ENCODE measurements at regions not wholly inside any gene's neighbourhood (a gene's known extent, or its start where the extent isn't known, plus 50 kb on each side); places are given as distances from the start of the nearest gene placed in this dataset.
"Not testable (repeated sequence)": the region's sequence is repeated elsewhere in the genome, so short reads cannot be mapped to it uniquely, and the experiment has no call there.

- DNase-seq: no peak
Measured at GRCh38 chr16:26497896-26498295, 568.8 kb upstream of the C16orf82 start.

DNA sequence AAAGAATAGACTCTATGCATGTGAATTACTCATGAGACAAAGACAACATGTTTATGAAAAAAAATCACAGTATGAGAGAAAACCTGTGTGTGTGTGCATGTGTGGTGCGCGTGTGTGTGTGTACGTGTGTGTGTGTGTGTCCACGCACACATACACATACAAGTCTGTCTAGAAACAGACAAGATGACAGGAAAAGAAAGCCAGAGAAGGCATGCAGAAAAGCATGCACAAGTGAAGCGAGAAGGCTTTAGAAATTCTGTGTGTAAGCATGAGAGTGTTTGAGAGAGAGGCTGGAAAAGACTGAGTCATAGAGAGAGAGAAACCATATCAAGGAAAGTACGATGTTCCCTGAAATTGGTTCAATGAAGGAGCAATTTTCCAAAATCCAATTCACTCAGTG is 566.4 kb upstream of the C16orf82 start:
- peak in 1 of 56 donors; percentile 0 for DNase-seq

DNA sequence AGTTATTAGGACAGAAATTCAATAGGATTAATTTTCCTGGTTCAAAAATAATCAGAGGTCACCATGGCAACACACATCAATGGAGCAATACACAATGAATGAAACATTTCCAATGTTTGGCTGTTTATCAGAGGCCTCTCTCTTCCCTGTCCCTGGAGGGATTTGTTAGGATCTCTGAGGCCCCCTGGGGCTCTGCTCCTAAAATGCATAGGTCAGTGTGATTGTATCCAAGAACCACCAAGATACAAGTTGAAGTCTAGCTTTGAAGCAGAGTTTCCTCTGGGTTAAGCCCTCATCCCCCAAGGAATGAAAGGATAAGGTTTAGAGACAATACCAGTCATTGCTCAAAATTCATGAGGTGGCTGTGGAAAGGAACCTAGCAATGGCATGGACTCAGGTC is 561.2 kb upstream of the C16orf82 start:
- no peak for DNase-seq

DNA sequence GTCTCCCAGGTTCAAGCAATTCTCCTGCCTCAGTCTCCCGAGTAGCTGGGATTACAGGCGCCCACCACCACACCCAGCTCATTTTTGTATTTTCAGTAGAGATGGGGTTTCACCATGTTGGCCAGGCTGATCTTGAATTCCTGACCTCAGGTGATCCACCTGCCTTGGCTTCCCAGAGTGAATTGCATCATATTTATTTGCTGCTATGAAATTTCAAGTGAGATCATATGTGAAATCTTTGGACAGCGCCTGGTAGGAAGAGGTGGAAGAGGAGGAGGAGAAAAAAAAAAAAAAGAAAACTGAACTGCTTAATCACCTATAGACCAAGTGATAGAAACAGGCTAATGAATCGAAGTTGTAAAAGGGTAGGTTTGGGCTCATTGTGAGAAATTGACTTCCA is 557.8 kb upstream of the C16orf82 start:
- not testable (repeated sequence) for DNase-seq

DNA sequence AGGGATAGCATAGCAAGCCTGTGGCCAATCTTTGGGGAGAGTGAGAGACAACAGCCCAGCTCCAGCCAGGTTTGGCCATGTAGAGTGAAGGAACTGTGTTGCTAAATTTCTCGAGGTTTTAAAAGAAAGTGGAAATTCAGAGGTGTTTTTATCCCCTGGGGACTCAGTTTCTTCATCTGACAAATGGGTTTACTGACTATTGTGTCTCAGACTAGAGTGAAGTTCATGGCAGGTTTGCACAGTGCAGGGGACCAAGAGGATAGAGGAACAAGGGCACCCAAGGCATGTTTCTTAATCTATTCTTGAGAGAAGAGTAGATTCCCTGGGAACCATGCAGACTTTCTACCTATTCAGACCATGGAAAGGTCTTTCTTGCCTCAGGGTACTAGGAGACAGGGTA is 555.8 kb upstream of the C16orf82 start:
- no peak for DNase-seq

GRCh38 chr16:26511463-26511862 is 555.3 kb upstream of the C16orf82 start:
- no peak for DNase-seq

GRCh38 chr16:26521626-26522025 is 545.1 kb upstream of the C16orf82 start:
- no peak for DNase-seq

- DNase-seq: no peak
Measured at GRCh38 chr16:26524281-26524680, 542.4 kb upstream of the C16orf82 start.

- no peak for DNase-seq
Measured at GRCh38 chr16:26524846-26525245, 541.9 kb upstream of the C16orf82 start.

- DNase-seq: no peak
Measured at GRCh38 chr16:26525856-26526255, 540.9 kb upstream of the C16orf82 start.

- no peak for DNase-seq
Measured at GRCh38 chr16:26526633-26527032, 540.1 kb upstream of the C16orf82 start.

GRCh38 chr16:26530584-26531289 is 536.0 kb upstream of the C16orf82 start:
- DNase-seq: no peak

GRCh38 chr16:26531290-26531730 is 535.4 kb upstream of the C16orf82 start:
- no peak for DNase-seq

GRCh38 chr16:26532456-26532855 is 534.3 kb upstream of the C16orf82 start:
- DNase-seq: no peak

DNA sequence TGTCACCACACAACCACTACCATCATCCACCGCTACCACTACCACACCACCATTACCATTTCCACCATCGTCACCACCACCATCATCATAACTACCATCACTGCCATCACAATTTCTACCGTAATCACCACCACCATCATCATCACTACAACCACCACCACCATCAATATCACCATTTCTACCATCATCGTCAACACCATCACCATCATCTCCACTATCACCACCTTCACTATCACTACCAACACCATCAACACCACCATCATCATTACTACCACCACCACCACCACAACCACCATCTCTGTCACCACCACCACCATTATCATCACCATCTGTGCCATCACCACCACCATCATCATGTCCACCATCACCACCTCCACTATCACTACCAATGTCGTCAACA is 524.5 kb upstream of the C16orf82 start:
- no peak for DNase-seq

DNA sequence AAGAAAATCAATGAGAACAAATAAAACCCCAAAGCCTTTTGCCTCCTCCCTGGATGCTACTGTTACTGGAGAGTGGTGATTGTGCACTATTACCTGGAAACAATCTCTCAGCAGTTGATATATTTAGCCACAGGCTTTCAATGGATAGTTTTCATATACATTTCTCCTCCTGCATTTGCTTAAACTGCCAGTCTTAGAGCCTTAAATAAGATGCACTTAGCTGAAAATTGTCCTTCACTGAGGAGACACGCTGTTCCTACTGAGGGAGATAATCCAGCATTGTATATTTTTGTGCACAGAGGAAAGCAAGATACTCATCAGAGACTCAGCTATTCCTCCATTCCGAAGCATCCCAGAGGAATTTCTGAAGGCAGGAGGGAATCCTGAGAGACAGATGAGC is 520.2 kb upstream of the C16orf82 start:
- no peak for DNase-seq

DNA sequence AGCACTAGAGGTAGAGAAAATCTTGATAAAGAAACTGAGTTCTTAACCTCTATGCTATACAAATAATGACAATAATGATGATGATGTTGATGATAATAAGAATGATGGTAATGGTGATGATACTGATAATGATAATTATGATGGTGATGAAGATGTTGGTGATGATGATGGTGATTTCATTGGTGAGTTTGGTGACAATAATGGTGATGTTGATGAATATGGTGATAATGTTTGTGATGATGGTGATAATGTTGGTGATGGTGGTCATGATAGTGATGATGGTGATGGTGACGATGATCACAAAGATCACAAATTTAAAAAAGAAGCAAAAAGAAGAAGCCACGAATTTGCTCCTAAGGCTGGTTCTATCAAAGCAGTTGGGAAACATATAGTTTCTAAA is 519.0 kb upstream of the C16orf82 start:
- DNase-seq: no peak

- DNase-seq: peak in 18 of 56 donors; percentile 1 to 43 (median 12)
Measured at GRCh38 chr16:26550111-26550610, 516.6 kb upstream of the C16orf82 start.

DNA sequence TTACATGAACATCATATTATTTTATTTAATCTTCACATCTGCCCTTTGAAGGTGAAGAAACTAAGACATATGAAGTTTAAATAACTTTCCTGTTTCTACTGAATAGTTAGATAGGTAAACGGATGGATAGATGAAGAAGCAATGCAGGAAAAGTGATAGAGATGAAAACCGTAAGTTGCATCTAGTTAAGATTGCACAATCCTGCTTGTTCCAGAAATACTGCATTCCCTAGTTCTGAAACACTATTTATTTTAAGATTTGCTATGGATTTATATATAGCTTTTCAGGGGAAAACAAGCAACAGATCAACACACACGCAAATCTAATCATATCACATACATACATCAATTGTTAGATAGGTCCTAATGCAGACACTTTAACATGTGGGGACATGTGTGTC is 512.7 kb upstream of the C16orf82 start:
- DNase-seq: no peak

GRCh38 chr16:26561303-26561702 is 505.4 kb upstream of the C16orf82 start:
- no peak for DNase-seq

- no peak for DNase-seq
Measured at GRCh38 chr16:26563018-26563417, 503.7 kb upstream of the C16orf82 start.

- peak in 1 of 56 donors; percentile 2 for DNase-seq
Measured at GRCh38 chr16:26567356-26567755, 499.4 kb upstream of the C16orf82 start.

GRCh38 chr16:26569793-26570192 is 496.9 kb upstream of the C16orf82 start:
- peak in 10 of 56 donors; percentile 0 to 35 (median 5) for DNase-seq

DNA sequence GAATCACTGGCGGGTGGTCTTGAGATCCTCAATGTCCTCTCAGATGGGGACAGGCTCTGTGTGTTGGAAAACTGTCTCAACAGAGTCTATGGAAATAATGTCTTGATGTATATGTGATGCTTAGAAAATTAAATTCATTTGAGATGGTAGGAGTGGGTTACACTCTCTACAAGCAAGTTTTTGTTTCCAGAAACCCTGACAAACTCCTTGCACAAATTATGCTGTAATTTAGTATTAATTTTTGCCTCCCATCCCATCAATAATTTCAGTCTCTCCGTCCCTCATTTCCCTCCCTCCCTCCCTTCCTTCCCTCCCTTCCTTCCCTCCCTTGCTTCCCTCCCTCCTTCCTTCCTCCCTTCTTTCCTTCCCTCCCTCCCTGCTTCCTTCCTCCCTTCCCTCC is 488.0 kb upstream of the C16orf82 start:
- DNase-seq: no peak

Data from nucleus accumbens (tissue), 56 donors.